ENCODE measurements at regions not wholly inside any gene's neighbourhood (a gene's known extent, or its start where the extent isn't known, plus 50 kb on each side); places are given as distances from the start of the nearest gene placed in this dataset.
"Not testable (repeated sequence)": the region's sequence is repeated elsewhere in the genome, so short reads cannot be mapped to it uniquely, and the experiment has no call there.

GRCh38 chr2:90207454-90208058 lies 1516.1 kb downstream of the RPIA start:
- BruUV-seq (replicated peaks) = no TSS peak

GRCh38 chr2:90209009-90209408 lies 1517.5 kb downstream of the RPIA start:
- Histone ChIP-seq H3K9me2 (ENCODE audit: insufficient read depth) (no peaks in the 10 kb centered on the region), H3K79me2 (ENCODE audit: low read depth) (no peaks in the 10 kb centered on the region), H3K9me3 (ENCODE audit: insufficient read depth, low read depth) (no peaks in the 10 kb centered on the region), H3K27ac (no peak overlapping the region), H4K20me1 (ENCODE audit: insufficient read depth) (no peaks in the 10 kb centered on the region), H3K4me1 (replicated peaks; ENCODE audit: insufficient read depth) (no peaks in the 10 kb centered on the region), H3K4me2 (no peak overlapping the region), H3F3A (ENCODE audit: insufficient read depth, low read depth) (no peaks in the 10 kb centered on the region), H2AFZ (no peak overlapping the region), H3K4me3 (no peak overlapping the region), H3K27me3 (ENCODE audit: insufficient read depth, low read depth) (no peaks in the 10 kb centered on the region), H3K36me3 (ENCODE audit: low read depth) (no peaks in the 10 kb centered on the region)
- POLR2A ChIA-PET (ENCODE audit: unreplicated experiment) = no interaction called here
- DNase-seq = no peak
- TF ChIP-seq EZH2 (IDR thresholded peaks at IDR 0.05; ENCODE audit: low read depth) = no peak
- TF ChIP-seq CTCF (conservative IDR thresholded peaks at IDR 0.05) = no peak
- BruUV-seq (replicated peaks) = no TSS peak
- intact Hi-C loops (cut with micrococcal nuclease; ENCODE audit: unreplicated experiment) = no loop called here
- CTCF ChIA-PET = no interaction called here

More at GRCh38 chr2:90207454-90208058, 1516.1 kb downstream of the RPIA start:
- H3K79me2 ChIP-seq (ENCODE audit: low read depth) = no peaks in the 10 kb centered on the region
- no peaks in the 10 kb centered on the region for H3K9me2 ChIP-seq (ENCODE audit: insufficient read depth)
- no peaks in the 10 kb centered on the region for H3F3A ChIP-seq (ENCODE audit: insufficient read depth, low read depth)
- no peak overlapping the region for H3K4me2 ChIP-seq
- H3K27ac ChIP-seq = no peak overlapping the region
- DNase-seq = no peak
- no peaks in the 10 kb centered on the region for H4K20me1 ChIP-seq (ENCODE audit: insufficient read depth)
- no peaks in the 10 kb centered on the region for H3K4me1 ChIP-seq (replicated peaks; ENCODE audit: insufficient read depth)
- ChIA-PET CTCF (no interaction called here), POLR2A (ENCODE audit: unreplicated experiment) (no interaction called here)
- no peaks in the 10 kb centered on the region for H3K36me3 ChIP-seq (ENCODE audit: low read depth)
- no peak overlapping the region for H2AFZ ChIP-seq
- no peaks in the 10 kb centered on the region for H3K9me3 ChIP-seq (ENCODE audit: insufficient read depth, low read depth)
- TF ChIP-seq EZH2 (IDR thresholded peaks at IDR 0.05; ENCODE audit: low read depth) (no peak), CTCF (conservative IDR thresholded peaks at IDR 0.05) (peak; percentile 49; the same call in 1 of the 2 replicates)
- intact Hi-C loops (cut with micrococcal nuclease; ENCODE audit: unreplicated experiment) = no loop called here
- no peak overlapping the region for H3K4me3 ChIP-seq
- H3K27me3 ChIP-seq (ENCODE audit: insufficient read depth, low read depth) = no peaks in the 10 kb centered on the region

- H3K4me2 ChIP-seq = no peak overlapping the region
- intact Hi-C loops (cut with micrococcal nuclease; ENCODE audit: unreplicated experiment) = no loop called here
- H3K9me2 ChIP-seq (ENCODE audit: insufficient read depth) = no peaks in the 10 kb centered on the region
- POLR2A ChIA-PET (ENCODE audit: unreplicated experiment) = no interaction called here
- H3K27me3 ChIP-seq (ENCODE audit: insufficient read depth, low read depth) = no peaks in the 10 kb centered on the region
- DNase-seq = no peak
- H3K79me2 ChIP-seq (ENCODE audit: low read depth) = no peaks in the 10 kb centered on the region
- CTCF ChIA-PET = no interaction called here
- no peaks in the 10 kb centered on the region for H4K20me1 ChIP-seq (ENCODE audit: insufficient read depth)
- no peak overlapping the region for H3K4me3 ChIP-seq
- no TSS peak for BruUV-seq (replicated peaks)
- H3K4me1 ChIP-seq (replicated peaks; ENCODE audit: insufficient read depth) = no peaks in the 10 kb centered on the region
- H3K27ac ChIP-seq = no peak overlapping the region
- H2AFZ ChIP-seq = no peak overlapping the region
- TF ChIP-seq EZH2 (IDR thresholded peaks at IDR 0.05; ENCODE audit: low read depth) = no peak
- no peak for TF ChIP-seq CTCF (conservative IDR thresholded peaks at IDR 0.05)
- no peaks in the 10 kb centered on the region for H3K36me3 ChIP-seq (ENCODE audit: low read depth)
- H3F3A ChIP-seq (ENCODE audit: insufficient read depth, low read depth) = no peaks in the 10 kb centered on the region
- H3K9me3 ChIP-seq (ENCODE audit: insufficient read depth, low read depth) = no peaks in the 10 kb centered on the region
Measured at GRCh38 chr2:90209806-90210205, 1518.3 kb downstream of the RPIA start.

GRCh38 chr2:90215880-90216279 lies 1524.4 kb downstream of the RPIA start:
- intact Hi-C loops (cut with micrococcal nuclease; ENCODE audit: unreplicated experiment); H3K4me2 ChIP-seq; H3K9me3 ChIP-seq (ENCODE audit: insufficient read depth, low read depth); H3K27me3 ChIP-seq (ENCODE audit: insufficient read depth, low read depth); H3K27ac ChIP-seq; H2AFZ ChIP-seq; POLR2A ChIA-PET (ENCODE audit: unreplicated experiment); H3K4me3 ChIP-seq; H3K9me2 ChIP-seq (ENCODE audit: insufficient read depth); H3F3A ChIP-seq (ENCODE audit: insufficient read depth, low read depth); H3K36me3 ChIP-seq (ENCODE audit: low read depth); H3K79me2 ChIP-seq (ENCODE audit: low read depth); H4K20me1 ChIP-seq (ENCODE audit: insufficient read depth); H3K4me1 ChIP-seq (replicated peaks; ENCODE audit: insufficient read depth); CTCF ChIA-PET; DNase-seq; BruUV-seq (replicated peaks): not testable (repeated sequence)

GRCh38 chr2:90216801-90217200 lies 1525.3 kb downstream of the RPIA start:
- H3F3A ChIP-seq (ENCODE audit: insufficient read depth, low read depth); H4K20me1 ChIP-seq (ENCODE audit: insufficient read depth); DNase-seq; H3K36me3 ChIP-seq (ENCODE audit: low read depth); H2AFZ ChIP-seq; intact Hi-C loops (cut with micrococcal nuclease; ENCODE audit: unreplicated experiment); BruUV-seq (replicated peaks); H3K4me1 ChIP-seq (replicated peaks; ENCODE audit: insufficient read depth); H3K4me2 ChIP-seq; H3K79me2 ChIP-seq (ENCODE audit: low read depth); H3K27ac ChIP-seq; H3K9me2 ChIP-seq (ENCODE audit: insufficient read depth); H3K27me3 ChIP-seq (ENCODE audit: insufficient read depth, low read depth); H3K9me3 ChIP-seq (ENCODE audit: insufficient read depth, low read depth); POLR2A ChIA-PET (ENCODE audit: unreplicated experiment); CTCF ChIA-PET; H3K4me3 ChIP-seq: not testable (repeated sequence)
